ENCODE measurements at regions not wholly inside any gene's neighbourhood (a gene's known extent, or its start where the extent isn't known, plus 50 kb on each side); places are given as distances from the start of the nearest gene placed in this dataset.

DNA sequence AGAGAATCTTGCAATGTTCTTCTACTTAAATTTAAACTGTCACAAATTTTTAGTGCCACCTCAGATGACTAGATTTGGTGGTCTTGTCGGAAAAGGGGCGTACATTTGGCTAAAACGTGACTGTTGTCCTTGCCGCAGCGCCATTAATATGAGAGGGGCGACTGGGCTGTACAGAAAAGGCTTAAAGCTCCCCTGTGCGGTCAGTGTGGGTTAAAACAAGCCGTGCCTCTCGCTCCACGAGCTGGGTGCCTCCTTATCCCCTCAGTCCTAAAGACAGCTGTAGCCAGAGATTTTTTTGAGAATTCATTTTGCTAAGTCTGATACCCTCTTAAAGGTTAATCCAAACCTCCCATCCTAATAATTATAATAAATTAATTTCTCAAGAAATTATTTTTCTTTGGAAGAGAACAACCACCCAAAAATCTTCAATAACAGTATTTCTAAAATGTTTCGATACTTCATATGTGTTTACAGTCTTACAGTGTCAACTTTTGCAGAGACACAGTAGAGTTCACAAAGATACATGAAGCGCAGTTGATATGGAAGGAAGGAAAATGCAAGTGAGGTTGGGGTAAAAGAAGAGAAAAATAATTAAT, 68.6 kb downstream of the C7orf25 start:
- TF ChIP-seq POLR2A (IDR thresholded peaks at IDR 0.05) (no peak), POLR2AphosphoS5 (IDR thresholded peaks at IDR 0.05) (no peak), EP300 (IDR thresholded peaks at IDR 0.05) (no peak)
- TF ChIP-seq, protein P1, sequence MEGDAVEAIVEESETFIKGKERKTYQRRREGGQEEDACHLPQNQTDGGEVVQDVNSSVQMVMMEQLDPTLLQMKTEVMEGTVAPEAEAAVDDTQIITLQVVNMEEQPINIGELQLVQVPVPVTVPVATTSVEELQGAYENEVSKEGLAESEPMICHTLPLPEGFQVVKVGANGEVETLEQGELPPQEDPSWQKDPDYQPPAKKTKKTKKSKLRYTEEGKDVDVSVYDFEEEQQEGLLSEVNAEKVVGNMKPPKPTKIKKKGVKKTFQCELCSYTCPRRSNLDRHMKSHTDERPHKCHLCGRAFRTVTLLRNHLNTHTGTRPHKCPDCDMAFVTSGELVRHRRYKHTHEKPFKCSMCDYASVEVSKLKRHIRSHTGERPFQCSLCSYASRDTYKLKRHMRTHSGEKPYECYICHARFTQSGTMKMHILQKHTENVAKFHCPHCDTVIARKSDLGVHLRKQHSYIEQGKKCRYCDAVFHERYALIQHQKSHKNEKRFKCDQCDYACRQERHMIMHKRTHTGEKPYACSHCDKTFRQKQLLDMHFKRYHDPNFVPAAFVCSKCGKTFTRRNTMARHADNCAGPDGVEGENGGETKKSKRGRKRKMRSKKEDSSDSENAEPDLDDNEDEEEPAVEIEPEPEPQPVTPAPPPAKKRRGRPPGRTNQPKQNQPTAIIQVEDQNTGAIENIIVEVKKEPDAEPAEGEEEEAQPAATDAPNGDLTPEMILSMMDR (IDR thresholded peaks at IDR 0.05), result peak; percentile 25 to 67 (median 50)

All from gastroesophageal sphincter (tissue), 3 donors.